HepG2 (cell line): ENCODE measurements at regions not wholly inside any gene's neighbourhood (a gene's known extent, or its start where the extent isn't known, plus 50 kb on each side); places are given as distances from the start of the nearest gene placed in this dataset.

ENCODE experiments used
- CTCF ChIP-seq: sonication (generic); formaldehyde crosslinking; IDR thresholded peaks from 2 replicates; pipeline ENCODE4 v1.5.0; 2020; ENCODE audit warnings: mild to moderate bottlenecking, missing genetic modification reagents, moderate library complexity
- ETV6 ChIP-seq: sonication (generic); formaldehyde crosslinking; conservative IDR thresholded peaks from 2 replicates; pipeline ENCODE4 v1.4.0; 2020; ENCODE audit warnings: missing genetic modification reagents
- EZH2 ChIP-seq: conservative IDR thresholded peaks from 2 replicates; pipeline ENCODE4 v1.6.1; 2012; ENCODE audit warnings: mild to moderate bottlenecking, low read depth, low read length, moderate library complexity
- HMGXB4 ChIP-seq, 2 experiments: sonication (generic) in 1 of 2; formaldehyde crosslinking in 1 of 2; IDR thresholded peaks; 2 replicates each; pipeline versions ENCODE4 v1.4.0 to v1.6.1; 2018 to 2020; ENCODE audit warnings: missing genetic modification reagents in 2 of 2, borderline replicate concordance in 1 of 2, low read depth in 1 of 2, mild to moderate bottlenecking in 1 of 2, missing biosample characterization in 1 of 2
- NR2F1 ChIP-seq, 2 experiments: fragments of 450-650 bp in 1 of 2; formaldehyde crosslinking in 1 of 2; IDR thresholded peaks; 2 replicates each; pipeline versions ENCODE4 v1.5.0 to v1.6.1; 2016 to 2020; ENCODE audit warnings: mild to moderate bottlenecking in 1 of 2, missing compliant biosample characterization in 1 of 2, missing genetic modification reagents in 1 of 2, moderate library complexity in 1 of 2
- PAF1 ChIP-seq: IDR thresholded peaks from 2 replicates; pipeline ENCODE4 v1.6.1; 2016; ENCODE audit warnings: missing genetic modification reagents, missing compliant biosample characterization
- POLR2AphosphoS2 ChIP-seq: IDR thresholded peaks from 2 replicates; pipeline ENCODE4 v1.6.1; 2011; ENCODE audit warnings: low read depth, low read length, improper control_type of control experiment
- POLR2AphosphoS5 ChIP-seq: IDR thresholded peaks from 2 replicates; pipeline ENCODE4 v1.6.1; 2012; ENCODE audit warnings: low read depth, low read length
- ZNF263 ChIP-seq: sonication (generic); formaldehyde crosslinking; IDR thresholded peaks from 2 replicates; pipeline ENCODE4 v1.4.0; 2020; ENCODE audit warnings: missing genetic modification reagents

- TF ChIP-seq ZNF263 (CRISPR knock-in tag) (no peak), PAF1 (CRISPR knock-in tag) (no peak), CTCF (CRISPR knock-in tag) (no peak), HMGXB4 (CRISPR knock-in tag; IDR thresholded peaks at IDR 0.05; ENCODE audit: borderline replicate concordance in 1 of 2, low read depth in 1 of 2) (no peak), NR2F1 (CRISPR knock-in tag; IDR thresholded peaks at IDR 0.05) (no peak), EZH2 (no peak), POLR2AphosphoS2 (no peak), ETV6 (CRISPR knock-in tag) (no peak), POLR2AphosphoS5 (no peak)
Measured at GRCh38 chr13:91200486-91200885, 147.0 kb upstream of the MIR17HG start.
